NOMO-1 treated with dmso at 0.1 percent for 144 hours (cell line): ENCODE measurements at regions not wholly inside any gene's neighbourhood (a gene's known extent, or its start where the extent isn't known, plus 50 kb on each side); places are given as distances from the start of the nearest gene placed in this dataset.

ENCODE experiments used
- DNase-seq: peaks from one replicate; lab custom pipeline; 2025; ENCODE audit not compliant: unreplicated experiment; lab: John Stamatoyannopoulos, UW

- DNase-seq: no peak
Measured at GRCh38 chr18:68262690-68263294, 452.1 kb downstream of the TMX3 start.

DNA sequence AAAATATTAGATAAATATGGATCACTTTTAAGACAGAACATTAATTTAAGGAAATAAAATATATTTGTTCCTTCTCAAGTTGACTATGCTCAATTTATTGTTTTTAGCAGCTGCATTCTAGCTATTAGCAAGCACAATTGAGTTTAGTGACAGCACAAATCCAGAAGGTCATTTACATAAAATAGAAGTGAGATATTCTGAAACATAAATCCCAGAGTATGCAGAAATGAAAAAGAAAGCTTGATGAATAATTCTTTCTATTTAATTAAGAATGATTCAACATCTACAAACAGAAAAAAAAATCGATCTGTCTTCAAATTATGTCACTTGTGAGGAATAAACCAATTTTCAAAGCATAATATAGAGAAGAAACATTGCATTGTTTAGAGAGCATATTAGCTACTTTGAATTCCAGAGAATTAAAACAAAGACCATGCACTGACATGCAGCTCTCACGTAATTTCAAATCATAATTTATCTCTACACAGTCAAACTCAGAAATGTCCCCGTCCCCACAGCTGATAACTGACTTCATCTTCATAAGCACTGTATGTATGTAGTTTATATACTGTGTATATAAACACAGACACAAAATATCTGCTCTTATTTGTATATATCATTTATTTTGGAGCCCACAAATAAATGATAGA is 458.4 kb downstream of the TMX3 start:
- DNase-seq: no peak

DNA sequence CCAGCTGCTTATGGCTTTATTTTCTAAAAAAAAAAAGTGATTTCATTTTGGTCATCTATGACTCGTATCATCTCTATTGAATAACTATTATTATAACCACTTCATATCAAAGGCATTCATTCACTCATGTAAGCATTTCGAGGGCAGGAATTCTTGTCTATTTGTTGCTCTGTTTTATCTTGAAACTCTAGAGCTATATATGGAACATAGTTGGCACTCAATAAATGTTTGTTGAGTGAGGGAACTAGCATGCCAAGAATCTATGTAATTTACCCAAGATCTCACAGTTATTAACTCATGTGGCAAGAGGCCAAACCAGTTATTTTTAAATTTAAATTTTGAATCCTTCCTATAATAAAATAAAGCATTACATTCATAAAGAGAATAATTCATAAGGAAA is 470.1 kb downstream of the TMX3 start:
- no peak for DNase-seq

DNA sequence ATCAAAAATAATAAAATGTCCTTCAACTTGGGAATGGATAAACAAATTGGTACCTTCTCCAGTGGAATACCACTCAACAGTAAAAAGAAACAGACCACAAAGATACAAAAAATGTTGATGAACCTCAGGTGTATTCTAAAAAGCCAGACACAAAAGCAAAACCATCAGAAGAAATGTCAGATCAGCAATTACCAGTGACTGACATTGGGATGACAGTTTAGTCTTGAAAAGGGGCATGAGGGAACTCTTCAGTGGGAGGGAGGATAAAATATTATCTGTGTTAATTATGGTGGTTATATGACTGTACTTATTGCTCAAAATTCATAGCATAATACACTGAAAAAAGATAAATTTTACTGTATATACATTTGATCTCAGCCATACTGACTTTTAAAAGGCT is 473.0 kb downstream of the TMX3 start:
- no peak for DNase-seq

DNA sequence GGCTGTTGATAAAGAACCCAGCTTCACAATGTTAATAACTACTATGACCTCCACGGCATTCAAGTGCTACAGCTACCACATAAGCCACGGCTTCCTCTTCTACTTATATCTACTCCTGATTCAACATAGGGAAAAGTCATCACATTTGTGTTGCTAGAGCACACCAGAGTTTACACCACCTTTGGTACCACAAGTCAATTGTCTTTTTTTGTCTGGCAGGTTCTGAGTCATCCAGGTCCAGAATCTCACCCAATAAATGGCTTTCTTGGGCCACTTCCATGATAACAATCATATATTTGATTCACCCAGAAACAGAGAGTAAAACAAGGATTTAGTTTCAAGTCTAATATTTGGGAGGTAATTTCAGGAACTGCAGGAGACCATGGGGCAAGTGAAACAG is 480.2 kb downstream of the TMX3 start:
- DNase-seq: no peak

DNA sequence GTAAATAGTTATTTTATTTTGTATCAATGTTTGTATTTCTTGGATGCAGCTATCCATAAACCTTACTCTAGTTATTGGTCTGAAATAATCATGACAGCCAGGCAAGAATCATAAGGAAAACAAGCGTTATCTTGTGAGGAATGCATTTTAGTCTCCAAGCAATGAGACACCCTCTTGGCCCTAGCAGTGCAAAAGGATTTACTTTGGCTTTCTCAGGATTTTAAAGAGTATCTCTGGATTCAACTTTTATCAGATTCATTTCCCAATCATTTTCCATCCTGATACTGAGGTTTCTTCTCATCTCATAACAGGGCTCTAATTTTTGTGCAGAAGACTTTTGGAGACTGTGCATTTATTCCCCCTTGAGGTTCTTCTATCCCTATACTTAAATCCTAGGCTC is 480.8 kb downstream of the TMX3 start:
- DNase-seq: no peak

DNA sequence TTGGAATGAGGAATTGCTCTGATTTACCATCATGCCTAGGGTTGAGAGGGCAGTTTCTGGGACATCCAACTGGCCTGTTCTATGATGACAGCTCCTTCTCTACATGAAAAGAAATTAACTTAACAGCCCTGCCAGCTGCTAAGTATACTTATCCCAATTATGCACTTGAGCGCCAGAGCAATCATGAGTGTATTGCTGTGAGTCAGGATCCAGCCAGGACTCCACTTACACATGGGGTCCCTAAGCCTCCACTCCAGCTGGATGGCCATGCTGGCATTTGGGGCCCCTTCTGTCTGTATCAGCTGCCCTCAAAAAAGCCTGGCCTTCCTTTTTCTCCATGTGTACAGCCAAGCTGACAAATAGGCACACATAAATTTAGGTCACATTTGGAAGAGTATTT is 481.9 kb downstream of the TMX3 start:
- DNase-seq: no peak

- DNase-seq: no peak
Measured at GRCh38 chr18:68229351-68229750, 485.6 kb downstream of the TMX3 start.

- no peak for DNase-seq
Measured at GRCh38 chr18:68221111-68221724, 493.7 kb downstream of the TMX3 start.

DNA sequence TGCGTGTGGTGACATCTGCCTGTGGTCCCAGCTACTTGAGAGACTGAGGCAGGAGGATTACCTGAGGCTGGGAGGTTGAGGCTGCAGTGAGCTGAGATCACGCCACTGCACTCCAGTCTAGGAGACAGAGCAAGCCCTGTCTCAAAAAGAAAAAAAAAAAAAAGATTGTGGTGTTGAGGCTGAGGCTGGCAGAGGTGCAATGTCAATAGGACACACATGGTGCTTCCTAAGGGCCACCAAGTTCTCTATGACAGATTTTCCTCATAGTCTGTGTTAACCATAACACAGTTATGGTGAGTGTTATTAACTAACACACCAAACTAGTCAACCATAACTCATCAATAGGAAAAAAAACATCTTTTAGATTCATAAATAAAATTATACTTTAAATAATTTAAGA is 494.4 kb downstream of the TMX3 start:
- no peak for DNase-seq

DNA sequence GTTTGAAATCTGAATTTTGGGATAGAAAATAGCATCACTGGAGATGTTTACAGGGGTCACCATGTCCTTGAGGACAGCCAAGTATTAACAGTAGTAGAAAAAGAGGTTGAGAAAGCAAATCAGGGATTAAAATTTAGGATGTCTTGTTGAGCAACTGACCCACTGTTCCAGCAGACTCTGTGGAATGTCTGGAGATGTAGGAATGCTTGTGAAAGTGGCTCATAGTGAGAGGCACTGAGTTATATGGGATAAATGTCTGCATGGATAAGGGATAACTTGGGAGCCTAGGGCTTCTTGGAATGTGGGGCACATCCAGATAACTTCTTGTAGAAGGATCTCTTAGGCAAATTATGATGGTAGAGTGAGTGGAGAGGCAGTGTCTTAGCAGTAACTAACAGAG is 495.0 kb downstream of the TMX3 start:
- DNase-seq: no peak

GRCh38 chr18:68219274-68219673 is 495.6 kb downstream of the TMX3 start:
- DNase-seq: no peak

DNA sequence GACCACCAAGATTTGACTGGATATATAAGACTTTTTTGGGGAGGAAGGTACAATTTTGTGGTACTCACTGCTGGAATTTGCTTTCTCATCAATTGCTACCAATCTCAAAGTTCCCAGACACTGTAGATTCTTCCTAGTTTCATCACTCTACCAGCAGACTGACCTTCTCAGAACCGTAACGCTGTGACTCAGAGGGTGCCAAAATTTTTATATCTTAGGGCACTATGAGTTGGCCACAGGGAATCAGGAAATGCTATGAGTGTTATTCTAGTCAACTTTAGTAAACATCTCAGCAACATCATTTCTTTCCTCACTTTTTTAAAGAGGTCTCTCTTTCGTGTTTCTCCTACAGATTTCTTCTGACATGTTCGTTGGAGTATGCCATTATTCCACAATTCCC is 499.0 kb downstream of the TMX3 start:
- no peak for DNase-seq

DNA sequence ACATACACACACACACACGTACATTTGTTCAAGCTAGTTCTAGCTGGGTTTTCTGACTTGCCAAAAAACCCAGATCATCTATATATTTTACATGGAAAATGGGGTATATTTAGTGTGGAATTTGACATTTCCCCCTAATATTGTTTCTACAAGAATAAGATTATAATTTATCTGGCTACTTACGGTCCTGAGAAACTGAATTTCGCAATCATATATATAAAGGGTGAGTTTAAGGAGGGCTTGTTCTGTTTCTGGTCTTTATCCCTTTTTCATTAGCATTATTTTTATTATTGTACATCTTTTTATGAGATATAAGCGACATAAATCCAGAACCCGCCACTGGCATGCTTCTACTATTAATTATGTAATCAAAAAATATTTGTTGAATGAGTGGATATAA is 528.9 kb downstream of the TMX3 start:
- no peak for DNase-seq

DNA sequence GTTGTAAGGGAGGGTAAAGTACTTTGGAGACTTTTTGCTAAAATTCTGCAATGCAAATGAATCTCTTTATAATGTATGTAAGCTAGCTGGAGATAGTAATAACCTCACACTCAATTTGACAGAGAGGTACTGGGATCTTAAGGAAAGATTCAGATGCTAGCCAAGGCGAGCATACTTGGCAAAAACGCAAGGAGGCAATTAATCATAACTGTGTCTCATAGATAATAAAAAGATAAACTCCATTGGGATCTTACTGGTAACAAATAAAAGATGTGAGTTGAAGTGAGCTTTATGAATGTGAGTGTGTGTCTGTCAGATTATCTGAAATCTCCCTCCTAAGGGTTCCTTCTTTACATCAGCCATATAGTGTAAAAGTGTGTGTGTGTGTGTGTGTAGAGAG is 533.0 kb downstream of the TMX3 start:
- DNase-seq: no peak

- no peak for DNase-seq
Measured at GRCh38 chr18:68179811-68180210, 535.1 kb downstream of the TMX3 start.

- DNase-seq: no peak
Measured at GRCh38 chr18:68178921-68179320, 536.0 kb downstream of the TMX3 start.

GRCh38 chr18:68177807-68178702 is 536.9 kb downstream of the TMX3 start:
- DNase-seq: no peak

DNA sequence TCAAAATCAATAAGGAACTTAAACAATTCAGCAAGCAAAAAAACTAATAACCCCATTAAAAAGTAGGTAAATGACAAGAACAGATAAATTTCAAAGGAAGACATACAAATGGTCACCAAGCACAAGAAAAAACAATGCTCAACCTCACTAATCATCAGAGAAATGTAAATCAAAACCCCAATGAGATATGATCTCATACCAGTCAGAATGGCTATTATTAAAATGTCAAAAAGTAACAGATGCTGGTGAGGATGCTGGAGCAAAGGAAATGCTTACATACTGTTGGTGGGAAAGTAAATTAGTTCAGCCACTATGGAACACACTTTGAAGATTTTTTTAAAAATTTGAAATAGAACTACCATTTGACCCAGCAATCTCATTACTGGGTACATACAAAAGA is 538.0 kb downstream of the TMX3 start:
- no peak for DNase-seq

DNA sequence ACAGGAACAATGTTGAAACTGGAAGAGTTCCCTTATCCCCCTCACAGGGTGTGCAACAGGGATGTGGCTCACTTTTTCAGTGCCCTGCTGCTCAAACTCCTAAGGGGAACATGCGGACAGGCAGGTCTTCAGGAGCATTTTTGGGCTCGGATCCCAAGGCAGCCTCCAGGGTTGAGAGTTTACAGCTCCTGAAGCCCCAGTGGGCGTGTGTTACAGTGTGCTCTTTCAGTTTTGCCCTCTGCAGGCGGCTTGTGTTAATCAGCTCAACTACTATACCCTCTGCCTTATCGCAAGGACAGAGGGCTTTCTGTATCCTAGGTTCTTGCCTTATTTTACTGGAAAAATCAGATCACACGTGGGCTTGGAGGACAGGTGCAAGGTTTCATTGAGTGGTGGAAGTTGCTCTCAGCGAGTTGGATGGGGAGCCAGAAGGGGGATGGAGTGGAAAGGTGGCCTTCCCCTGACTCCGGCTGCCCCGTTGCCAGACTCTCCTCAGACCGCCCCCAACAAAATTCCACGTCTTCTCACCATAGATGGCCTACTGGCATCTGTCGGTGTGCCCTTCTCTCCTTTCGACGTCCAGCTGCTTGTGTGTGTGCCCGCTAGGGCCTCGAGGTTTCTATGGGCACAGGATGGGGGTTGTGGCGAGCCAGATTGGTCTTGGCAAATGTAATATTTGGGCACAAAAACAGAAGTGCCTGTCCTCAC is 541.9 kb downstream of the TMX3 start:
- no peak for DNase-seq

DNA sequence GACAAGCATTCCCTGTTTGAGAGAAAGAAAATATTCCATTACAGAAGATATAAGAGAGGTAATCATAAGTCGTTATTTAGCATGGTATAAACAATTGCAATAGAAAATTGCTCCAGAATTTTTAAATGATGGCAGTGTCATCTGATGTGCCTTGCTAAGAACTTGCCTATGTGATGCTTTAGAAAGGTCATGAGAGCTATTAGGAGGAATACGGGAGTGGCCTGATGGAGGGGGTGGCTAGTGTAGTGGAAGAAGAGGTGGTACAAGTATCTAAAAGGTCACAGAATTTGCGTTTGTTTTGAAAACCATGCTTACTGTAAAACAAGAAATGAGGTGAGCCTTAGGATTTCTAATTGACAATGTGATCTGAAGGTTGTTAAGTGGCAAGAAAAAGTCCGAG is 550.0 kb downstream of the TMX3 start:
- DNase-seq: no peak
